ENCODE measurements at regions not wholly inside any gene's neighbourhood (a gene's known extent, or its start where the extent isn't known, plus 50 kb on each side); places are given as distances from the start of the nearest gene placed in this dataset.

- DNase-seq (ENCODE audit: extremely low spot score): no peak
- no peak overlapping the region for H3K4me3 ChIP-seq (ENCODE audit: low read depth, low read length)
- H3K36me3 ChIP-seq (ENCODE audit: insufficient read depth): no peaks in the 10 kb centered on the region
- WGBS: 36% methylated on average over 4 of the region's 4 CpGs
- no peak overlapping the region for H3K27ac ChIP-seq (ENCODE audit: low read depth)
- no peaks in the 10 kb centered on the region for H3K4me1 ChIP-seq (ENCODE audit: insufficient read depth)
Observed at GRCh38 chr9:73617586-73617985, 465.9 kb downstream of the ANXA1 start.

- 93% methylated on average over 1 of the region's 1 CpG for WGBS
- no peak for DNase-seq (ENCODE audit: extremely low spot score)
- Histone ChIP-seq H3K4me1 (ENCODE audit: insufficient read depth) (no peaks in the 10 kb centered on the region), H3K27ac (ENCODE audit: low read depth) (no peak overlapping the region), H3K36me3 (ENCODE audit: insufficient read depth) (no peaks in the 10 kb centered on the region), H3K4me3 (ENCODE audit: low read depth, low read length) (no peak overlapping the region)
Observed at GRCh38 chr9:73640971-73641370, 489.3 kb downstream of the ANXA1 start.

- Histone ChIP-seq H3K36me3 (ENCODE audit: insufficient read depth) (no peaks in the 10 kb centered on the region), H3K27ac (ENCODE audit: low read depth) (no peak overlapping the region), H3K4me1 (ENCODE audit: insufficient read depth) (no peaks in the 10 kb centered on the region), H3K4me3 (ENCODE audit: low read depth, low read length) (no peak overlapping the region)
- 62% methylated on average over 7 of the region's 7 CpGs for WGBS
- DNase-seq (ENCODE audit: extremely low spot score): no peak
Observed at GRCh38 chr9:73643379-73644013, 491.8 kb downstream of the ANXA1 start.

- 91% methylated on average over 13 of the region's 13 CpGs for WGBS
Observed at GRCh38 chr9:73647560-73647959, 495.9 kb downstream of the ANXA1 start.

GRCh38 chr9:73649552-73649951 is 497.9 kb downstream of the ANXA1 start:
- Histone ChIP-seq H3K4me1 (ENCODE audit: insufficient read depth) (no peaks in the 10 kb centered on the region), H3K27ac (ENCODE audit: low read depth) (no peak overlapping the region), H3K36me3 (ENCODE audit: insufficient read depth) (no peaks in the 10 kb centered on the region), H3K4me3 (ENCODE audit: low read depth, low read length) (no peak overlapping the region)
- DNase-seq (ENCODE audit: extremely low spot score): no peak
- WGBS: 91% methylated on average over 10 of the region's 10 CpGs

More at GRCh38 chr9:73647560-73647959, 495.9 kb downstream of the ANXA1 start:
- DNase-seq (ENCODE audit: extremely low spot score): no peak
- H3K36me3 ChIP-seq (ENCODE audit: insufficient read depth): no peaks in the 10 kb centered on the region
- H3K4me3 ChIP-seq (ENCODE audit: low read depth, low read length): no peak overlapping the region
- no peak overlapping the region for H3K27ac ChIP-seq (ENCODE audit: low read depth)
- H3K4me1 ChIP-seq (ENCODE audit: insufficient read depth): no peaks in the 10 kb centered on the region

GRCh38 chr9:73655363-73655762 is 503.7 kb downstream of the ANXA1 start:
- no peak for DNase-seq (ENCODE audit: extremely low spot score)
- Histone ChIP-seq H3K27ac (ENCODE audit: low read depth) (no peak overlapping the region), H3K36me3 (ENCODE audit: insufficient read depth) (no peaks in the 10 kb centered on the region), H3K4me3 (ENCODE audit: low read depth, low read length) (no peak overlapping the region), H3K4me1 (ENCODE audit: insufficient read depth) (no peaks in the 10 kb centered on the region)
- 86% methylated on average over 1 of the region's 1 CpG for WGBS

- Histone ChIP-seq H3K27ac (ENCODE audit: low read depth) (no peak overlapping the region), H3K4me1 (ENCODE audit: insufficient read depth) (no peaks in the 10 kb centered on the region), H3K36me3 (ENCODE audit: insufficient read depth) (no peaks in the 10 kb centered on the region), H3K4me3 (ENCODE audit: low read depth, low read length) (no peak overlapping the region)
- no peak for DNase-seq (ENCODE audit: extremely low spot score)
- WGBS: 81% methylated on average over 2 of the region's 2 CpGs
Observed at GRCh38 chr9:73655831-73656230, 504.2 kb downstream of the ANXA1 start.

GRCh38 chr9:73665253-73665652 is 513.6 kb downstream of the ANXA1 start:
- H3K27ac ChIP-seq (ENCODE audit: low read depth): no peak overlapping the region
- no peak overlapping the region for H3K4me3 ChIP-seq (ENCODE audit: low read depth, low read length)
- no peaks in the 10 kb centered on the region for H3K36me3 ChIP-seq (ENCODE audit: insufficient read depth)
- DNase-seq (ENCODE audit: extremely low spot score): no peak
- 42% methylated on average over 1 of the region's 1 CpG for WGBS
- H3K4me1 ChIP-seq (ENCODE audit: insufficient read depth): no peaks in the 10 kb centered on the region

- no peaks in the 10 kb centered on the region for H3K4me1 ChIP-seq (ENCODE audit: insufficient read depth)
- 35% methylated on average over 1 of the region's 1 CpG for WGBS
- no peak for DNase-seq (ENCODE audit: extremely low spot score)
- no peaks in the 10 kb centered on the region for H3K36me3 ChIP-seq (ENCODE audit: insufficient read depth)
- H3K4me3 ChIP-seq (ENCODE audit: low read depth, low read length): no peak overlapping the region
- H3K27ac ChIP-seq (ENCODE audit: low read depth): no peak overlapping the region
Observed at GRCh38 chr9:73667749-73668148, 516.1 kb downstream of the ANXA1 start.

- Histone ChIP-seq H3K27ac (ENCODE audit: low read depth) (no peak overlapping the region), H3K4me3 (ENCODE audit: low read depth, low read length) (no peak overlapping the region), H3K4me1 (ENCODE audit: insufficient read depth) (no peaks in the 10 kb centered on the region), H3K36me3 (ENCODE audit: insufficient read depth) (no peaks in the 10 kb centered on the region)
- WGBS: 33% methylated on average over 6 of the region's 6 CpGs
- no peak for DNase-seq (ENCODE audit: extremely low spot score)
Observed at GRCh38 chr9:73680831-73681230, 529.2 kb downstream of the ANXA1 start.

- Histone ChIP-seq H3K4me3 (ENCODE audit: low read depth, low read length) (no peak overlapping the region), H3K36me3 (ENCODE audit: insufficient read depth) (no peaks in the 10 kb centered on the region), H3K4me1 (ENCODE audit: insufficient read depth) (no peaks in the 10 kb centered on the region), H3K27ac (ENCODE audit: low read depth) (no peak overlapping the region)
- no peak for DNase-seq (ENCODE audit: extremely low spot score)
Observed at GRCh38 chr9:73682789-73683188, 531.1 kb downstream of the ANXA1 start.

- H3K4me3 ChIP-seq (ENCODE audit: low read depth, low read length): no peak overlapping the region
- H3K36me3 ChIP-seq (ENCODE audit: insufficient read depth): no peaks in the 10 kb centered on the region
- DNase-seq (ENCODE audit: extremely low spot score): no peak
- H3K27ac ChIP-seq (ENCODE audit: low read depth): no peak overlapping the region
- H3K4me1 ChIP-seq (ENCODE audit: insufficient read depth): no peaks in the 10 kb centered on the region
Observed at GRCh38 chr9:73683862-73684591, 532.4 kb downstream of the ANXA1 start.

- Histone ChIP-seq H3K4me1 (ENCODE audit: insufficient read depth) (no peaks in the 10 kb centered on the region), H3K36me3 (ENCODE audit: insufficient read depth) (no peaks in the 10 kb centered on the region), H3K27ac (ENCODE audit: low read depth) (no peak overlapping the region), H3K4me3 (ENCODE audit: low read depth, low read length) (no peak overlapping the region)
- no peak for DNase-seq (ENCODE audit: extremely low spot score)
- 80% methylated on average over 3 of the region's 3 CpGs for WGBS
Observed at GRCh38 chr9:73684601-73685000, 532.9 kb downstream of the ANXA1 start.

GRCh38 chr9:73685786-73686185 is 534.1 kb downstream of the ANXA1 start:
- no peak for DNase-seq (ENCODE audit: extremely low spot score)
- H3K27ac ChIP-seq (ENCODE audit: low read depth): no peak overlapping the region
- H3K4me3 ChIP-seq (ENCODE audit: low read depth, low read length): no peak overlapping the region
- H3K36me3 ChIP-seq (ENCODE audit: insufficient read depth): no peaks in the 10 kb centered on the region
- WGBS: 78% methylated on average over 3 of the region's 3 CpGs
- no peaks in the 10 kb centered on the region for H3K4me1 ChIP-seq (ENCODE audit: insufficient read depth)

Measured in urinary bladder (tissue), 3 donors.